ENCODE measurements at regions not wholly inside any gene's neighbourhood (a gene's known extent, or its start where the extent isn't known, plus 50 kb on each side); places are given as distances from the start of the nearest gene placed in this dataset.
"Not testable (repeated sequence)": the region's sequence is repeated elsewhere in the genome, so short reads cannot be mapped to it uniquely, and the experiment has no call there.

DNA sequence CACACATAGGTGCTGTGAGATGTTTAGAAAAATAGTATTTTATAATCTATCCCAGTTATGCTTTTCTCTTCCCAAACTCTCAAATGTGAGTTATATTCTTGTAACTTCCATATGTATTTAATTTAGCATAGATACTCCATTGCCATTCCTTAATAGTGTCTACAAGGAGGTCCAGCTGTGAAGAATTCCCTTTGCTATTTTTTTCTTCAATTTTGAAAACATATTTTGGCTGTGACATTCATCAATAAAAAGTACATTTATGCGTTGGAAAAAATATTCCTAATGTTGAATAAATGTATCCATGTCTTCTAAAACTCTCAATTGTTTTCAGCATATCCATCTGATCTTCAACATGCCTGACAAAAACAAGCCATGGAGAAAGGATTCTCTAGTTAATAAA, 1402.0 kb upstream of the SEL1L start:
- no peak for DNase-seq (ENCODE audit: low read depth)

DNA sequence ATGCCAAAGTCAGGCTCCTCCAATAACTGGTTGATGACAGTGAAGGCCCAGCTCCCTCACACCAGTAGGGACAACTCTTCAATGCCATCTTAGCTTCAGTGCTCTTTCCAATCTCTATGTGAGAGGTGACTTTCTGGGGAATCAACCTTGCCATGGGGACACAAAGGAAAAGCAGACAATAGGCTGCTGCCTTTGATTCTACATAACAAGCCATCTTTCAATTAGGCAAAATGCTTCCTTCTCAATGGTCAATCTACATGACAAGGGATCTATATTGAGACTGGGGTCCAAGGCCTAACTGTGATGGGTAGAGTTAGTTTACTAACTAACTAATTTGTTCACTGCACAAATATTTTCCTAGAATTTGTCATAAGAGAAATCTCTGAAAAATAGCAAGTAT, 1417.5 kb upstream of the SEL1L start:
- no peak for DNase-seq (ENCODE audit: low read depth)

DNA sequence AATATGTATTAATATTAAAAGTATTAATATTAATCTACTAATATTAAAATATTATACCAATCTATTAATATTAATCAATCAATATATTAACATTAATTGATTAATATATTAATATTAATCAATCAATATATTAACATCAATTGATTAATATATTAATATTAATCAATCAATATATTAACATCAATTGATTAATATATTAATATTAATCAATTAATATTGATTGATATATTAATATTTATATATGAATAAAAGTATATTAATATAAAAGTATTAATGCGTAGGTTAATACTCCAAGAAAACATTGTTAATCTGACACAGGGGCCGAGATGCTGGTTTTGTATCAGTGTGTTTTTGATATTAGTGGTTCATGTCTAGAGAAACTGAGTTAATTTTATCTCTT, 1430.1 kb upstream of the SEL1L start:
- no peak for DNase-seq (ENCODE audit: low read depth)

DNA sequence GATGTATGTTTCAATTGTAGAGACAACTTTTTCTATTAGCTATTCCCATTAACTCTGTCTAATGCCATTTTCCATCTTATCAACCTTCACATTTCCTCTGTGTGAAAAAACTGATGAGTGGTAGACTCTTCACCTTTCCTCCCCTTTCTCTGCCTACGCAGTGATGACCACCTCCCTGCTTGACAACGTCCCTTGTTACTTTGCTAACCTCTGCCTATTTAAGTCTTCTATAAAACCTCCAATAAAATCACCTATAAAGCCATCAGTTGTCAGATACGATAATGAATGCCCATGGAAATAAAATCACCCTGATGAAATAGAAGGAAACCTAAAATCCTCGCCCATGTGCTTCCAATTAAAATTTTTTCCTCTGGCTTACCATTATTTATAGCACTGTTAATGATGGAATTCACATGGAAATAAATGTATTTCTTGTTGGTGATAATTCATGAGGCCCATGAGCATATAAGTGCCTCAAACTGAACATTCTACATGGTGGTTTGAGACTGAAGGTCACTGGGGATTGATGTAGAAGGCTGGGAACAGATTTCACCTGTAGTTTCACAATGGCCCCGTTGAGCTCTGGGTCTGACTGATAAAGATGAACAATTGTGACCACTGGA, 1454.0 kb upstream of the SEL1L start:
- no peak for DNase-seq (ENCODE audit: low read depth)

DNA sequence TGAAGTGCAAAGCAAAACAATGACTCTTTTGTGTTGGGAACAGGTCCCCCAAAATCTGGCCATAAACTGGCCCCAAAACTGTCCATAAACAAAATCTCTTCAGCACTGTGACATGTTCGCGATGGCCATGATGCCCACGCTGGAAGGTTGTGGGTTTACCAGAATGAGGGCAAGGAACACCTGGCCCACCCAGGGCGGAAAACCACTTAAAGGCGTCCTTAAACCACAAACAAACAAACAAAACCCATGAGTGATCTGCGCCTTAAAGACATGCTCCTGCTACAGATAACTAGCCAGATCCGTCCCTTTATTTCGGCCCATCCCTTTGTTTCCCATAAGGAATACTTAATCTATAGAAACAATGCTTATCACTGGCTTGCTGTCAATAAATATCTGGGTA, 1460.9 kb upstream of the SEL1L start:
- DNase-seq (ENCODE audit: low read depth): not testable (repeated sequence)

DNA sequence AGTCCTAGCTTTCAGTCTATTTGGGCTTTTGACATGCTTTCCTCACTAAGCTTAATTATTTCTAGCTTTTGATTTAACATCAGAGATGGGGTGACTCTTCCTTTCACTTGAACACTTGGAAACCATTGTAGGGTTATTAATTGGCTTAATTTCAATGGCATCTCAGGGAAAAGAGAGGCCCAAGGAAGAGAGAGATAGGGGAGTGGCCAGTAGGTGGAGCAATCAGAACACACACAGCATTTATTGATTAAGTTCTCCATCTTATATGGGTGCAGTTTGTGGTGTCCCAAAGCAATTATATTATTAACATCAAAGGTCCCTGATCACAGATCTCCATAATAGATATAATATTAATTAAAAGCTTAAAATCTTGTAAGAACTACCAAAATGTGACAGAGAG, 1466.1 kb upstream of the SEL1L start:
- no peak for DNase-seq (ENCODE audit: low read depth)

DNA sequence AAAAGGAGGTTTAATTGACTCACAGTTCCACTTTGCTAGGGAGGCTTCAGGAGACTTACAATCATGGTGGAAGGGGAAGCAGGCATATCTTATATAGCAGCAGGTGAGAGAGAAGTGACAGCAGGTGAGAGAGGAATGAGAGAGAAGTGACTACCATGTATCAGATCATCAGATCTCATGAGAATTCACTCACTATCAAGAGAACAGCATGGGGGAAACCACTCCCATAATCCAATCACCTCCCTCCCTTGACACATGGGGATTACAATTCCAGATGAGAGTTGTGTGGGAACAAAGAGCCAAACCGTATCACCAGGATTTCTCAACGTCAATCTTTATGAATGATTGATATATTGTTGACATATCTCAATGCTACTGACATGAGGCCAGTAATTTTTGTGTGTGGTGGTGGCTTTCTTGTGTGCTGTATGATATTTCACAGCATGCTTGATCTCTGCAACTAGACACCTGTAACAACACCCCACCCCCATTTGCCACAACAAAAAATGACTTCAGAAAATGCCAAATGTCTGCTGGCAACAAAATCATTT, 1470.9 kb upstream of the SEL1L start:
- DNase-seq (ENCODE audit: low read depth): no peak

DNA sequence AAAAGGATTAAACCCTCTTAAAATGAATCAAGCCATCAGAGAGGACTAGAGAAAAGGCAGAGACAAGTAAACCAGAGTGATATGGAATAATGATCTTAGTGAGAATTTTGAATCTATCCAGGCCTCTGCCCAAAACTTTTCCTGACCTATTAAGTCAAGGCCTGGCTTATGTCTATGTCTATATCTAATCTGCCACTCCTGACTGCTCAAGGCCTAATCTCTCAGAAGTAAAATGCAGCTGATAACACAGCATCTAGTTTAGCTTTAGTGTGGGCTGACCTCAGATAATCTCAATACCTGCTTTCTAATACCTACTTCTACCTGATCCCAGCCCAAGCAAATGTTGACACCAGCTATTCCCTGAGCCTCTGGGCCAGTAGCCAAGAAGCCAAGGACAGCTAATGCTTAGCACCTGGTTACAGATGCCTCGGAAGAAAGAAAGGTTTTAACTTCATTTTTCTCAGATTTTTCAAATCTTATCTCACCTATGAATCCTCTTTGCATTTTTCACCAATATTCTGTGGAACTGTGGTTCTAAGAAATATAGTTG, 1472.5 kb upstream of the SEL1L start:
- no peak for DNase-seq (ENCODE audit: low read depth)

DNA sequence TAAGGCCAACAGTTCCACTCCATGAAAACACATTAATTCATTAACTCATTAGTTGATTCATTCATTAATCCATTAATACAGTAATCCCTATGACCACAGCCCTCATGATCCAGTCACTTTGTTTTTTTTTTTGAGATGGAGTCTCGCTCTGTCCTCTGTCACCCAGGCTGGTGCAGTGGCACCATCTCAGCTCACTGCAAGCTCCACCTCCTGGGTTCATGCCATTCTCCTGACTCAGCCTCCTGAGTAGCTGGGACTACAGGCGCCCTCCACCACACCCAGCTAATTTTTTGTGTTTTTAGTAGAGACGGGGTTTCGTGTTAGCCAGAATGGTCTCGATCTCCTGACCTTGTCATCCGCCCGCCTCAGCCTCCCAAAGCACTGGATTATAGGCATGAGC, 1473.4 kb upstream of the SEL1L start:
- not testable (repeated sequence) for DNase-seq (ENCODE audit: low read depth)

DNA sequence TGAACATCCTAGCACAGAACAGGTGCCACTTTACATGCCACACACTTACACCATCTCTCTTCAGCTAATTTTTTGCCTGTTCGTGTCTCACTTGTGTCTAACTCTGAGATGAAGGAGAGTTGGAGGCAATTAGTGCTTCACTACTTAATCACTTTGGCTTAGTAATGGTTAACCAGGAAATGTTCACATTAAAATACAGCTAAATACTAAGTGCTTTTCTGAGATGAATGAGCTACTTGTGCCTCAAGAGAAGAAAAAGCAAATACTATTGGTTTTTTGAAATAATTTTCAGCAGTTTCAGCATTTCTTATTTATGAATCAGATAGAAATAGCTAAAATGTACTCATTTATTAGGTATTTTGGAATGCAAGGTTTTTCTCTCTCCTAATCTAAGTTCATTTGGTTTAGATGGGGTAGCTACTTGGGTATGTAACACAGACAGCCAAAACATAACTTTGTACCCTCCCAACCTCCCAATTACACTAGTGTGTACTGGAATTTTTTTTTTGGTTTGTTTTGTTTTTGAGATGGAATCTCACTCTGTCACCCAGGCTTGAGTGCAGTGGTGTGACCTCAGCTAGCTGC, 1474.1 kb upstream of the SEL1L start:
- no peak for DNase-seq (ENCODE audit: low read depth)

DNA sequence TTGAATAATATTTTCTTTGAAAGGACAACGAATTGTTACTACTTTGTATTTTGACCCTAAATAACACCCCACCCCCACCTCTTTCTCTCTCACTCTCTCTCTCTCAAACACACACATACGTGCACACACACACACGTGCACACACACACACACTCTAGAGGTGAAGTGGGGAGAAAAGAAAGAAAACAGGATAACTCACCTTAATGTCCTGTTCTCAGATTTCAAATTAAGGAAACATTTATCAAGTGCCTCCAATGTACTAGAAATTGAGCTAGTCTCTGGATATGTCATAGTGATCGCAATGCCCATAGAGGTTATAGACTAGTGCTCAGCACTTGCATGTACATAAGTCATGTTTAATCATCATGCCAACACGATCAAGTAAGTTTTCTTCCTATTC, 1483.6 kb upstream of the SEL1L start:
- no peak for DNase-seq (ENCODE audit: low read depth)

DNA sequence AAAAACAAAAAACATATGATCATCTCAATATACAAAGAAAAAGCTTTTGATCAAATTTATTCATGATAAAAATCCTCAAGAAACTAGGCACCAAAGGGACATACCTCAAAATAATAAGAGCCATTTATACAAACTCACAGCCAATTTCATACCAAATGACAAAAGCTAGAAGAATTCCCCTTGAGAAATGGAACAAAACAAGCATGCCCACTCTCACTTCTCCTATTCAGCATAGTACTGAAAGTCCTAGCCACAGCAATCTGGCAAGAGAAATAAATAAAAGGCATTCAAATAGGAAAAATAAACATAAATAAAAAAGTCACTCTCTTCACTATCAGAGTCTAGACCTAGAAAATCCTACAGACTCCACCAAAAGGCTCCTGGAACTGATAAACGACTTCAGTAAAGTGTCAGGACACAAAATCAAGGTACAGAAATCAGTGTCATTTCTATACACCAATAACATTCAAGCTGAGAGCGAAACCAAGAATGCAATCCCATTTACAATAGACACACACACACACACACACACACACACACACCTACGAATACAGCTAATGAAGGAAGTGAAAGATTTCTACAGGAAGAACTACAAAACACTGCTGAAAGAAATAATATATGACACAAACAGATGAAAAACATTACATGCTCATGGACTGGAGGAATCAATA, 1486.2 kb upstream of the SEL1L start:
- DNase-seq (ENCODE audit: low read depth): no peak

DNA sequence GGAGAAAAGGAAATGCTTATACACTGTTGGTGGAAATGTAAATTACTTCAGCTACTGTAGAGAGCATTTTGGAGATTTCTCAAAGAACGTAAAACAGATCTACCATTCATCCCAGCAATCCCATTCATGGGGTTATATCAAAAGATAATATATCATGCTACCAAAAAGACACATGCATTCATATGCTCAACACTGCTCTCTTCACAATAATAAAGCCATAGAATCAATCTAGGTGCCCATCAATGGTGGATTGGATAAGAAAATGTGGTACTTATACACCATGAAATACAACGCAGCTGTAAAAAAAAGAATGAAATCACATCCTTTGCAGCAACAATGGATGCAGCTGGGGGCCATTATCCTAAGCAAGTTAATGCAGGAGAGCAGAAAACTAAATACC, 1487.7 kb upstream of the SEL1L start:
- DNase-seq (ENCODE audit: low read depth): no peak

DNA sequence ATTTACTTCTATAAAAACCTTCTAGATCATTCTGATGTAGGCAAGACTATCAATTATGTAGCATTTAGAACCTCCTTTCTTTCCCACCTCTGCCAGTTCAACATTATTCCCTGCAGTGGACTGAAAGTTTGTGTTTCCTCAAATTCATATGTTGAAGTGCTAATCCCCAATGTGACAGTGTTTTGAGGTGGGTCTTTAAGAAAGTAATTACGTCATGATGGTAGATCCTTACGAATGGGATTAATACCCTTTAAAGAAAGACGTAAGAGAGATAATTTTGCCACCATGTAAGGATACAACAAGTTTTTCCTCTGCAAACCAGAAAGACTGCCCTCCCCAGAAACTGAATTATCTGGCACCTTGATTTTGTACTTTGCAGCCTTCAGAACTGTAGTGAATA, 1489.7 kb upstream of the SEL1L start:
- no peak for DNase-seq (ENCODE audit: low read depth)

DNA sequence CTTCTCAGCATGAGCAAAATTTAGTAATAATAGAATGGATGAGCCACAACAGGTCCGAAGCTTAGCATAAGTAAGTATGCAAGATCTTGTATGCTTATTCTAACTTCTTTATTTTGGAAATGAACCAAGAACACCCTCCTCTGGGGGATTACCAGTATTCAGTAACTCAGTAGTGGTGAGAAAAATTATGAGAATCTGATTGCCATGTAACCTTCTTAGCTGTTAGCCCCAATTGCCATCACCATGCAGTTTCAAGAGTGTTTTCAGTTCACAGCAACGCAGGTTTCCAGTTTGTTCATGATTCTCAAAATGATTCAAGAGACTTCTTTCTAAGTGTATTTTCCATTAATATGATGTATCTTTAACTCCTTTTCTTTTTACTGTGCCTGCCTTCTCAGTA, 1507.6 kb upstream of the SEL1L start:
- no peak for DNase-seq (ENCODE audit: low read depth)

DNA sequence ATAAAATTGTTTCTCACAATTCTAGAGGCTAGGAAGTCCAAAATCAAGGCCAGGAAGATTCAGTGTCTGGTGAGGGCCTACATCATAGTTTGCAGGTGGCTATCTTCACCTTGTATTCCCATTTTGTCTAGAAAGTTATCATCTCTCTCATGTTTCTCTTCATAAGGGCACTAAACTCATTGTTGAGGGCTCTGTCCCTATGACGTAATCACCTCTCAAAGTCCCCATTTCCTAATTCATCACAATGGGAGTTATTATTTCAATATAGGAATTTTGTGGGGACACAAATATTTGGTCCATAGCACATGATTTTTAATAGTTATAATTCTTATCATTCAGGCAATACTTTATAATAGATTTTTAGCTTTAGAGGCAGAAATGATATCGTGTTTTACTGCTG, 1509.2 kb upstream of the SEL1L start:
- DNase-seq (ENCODE audit: low read depth): no peak

DNA sequence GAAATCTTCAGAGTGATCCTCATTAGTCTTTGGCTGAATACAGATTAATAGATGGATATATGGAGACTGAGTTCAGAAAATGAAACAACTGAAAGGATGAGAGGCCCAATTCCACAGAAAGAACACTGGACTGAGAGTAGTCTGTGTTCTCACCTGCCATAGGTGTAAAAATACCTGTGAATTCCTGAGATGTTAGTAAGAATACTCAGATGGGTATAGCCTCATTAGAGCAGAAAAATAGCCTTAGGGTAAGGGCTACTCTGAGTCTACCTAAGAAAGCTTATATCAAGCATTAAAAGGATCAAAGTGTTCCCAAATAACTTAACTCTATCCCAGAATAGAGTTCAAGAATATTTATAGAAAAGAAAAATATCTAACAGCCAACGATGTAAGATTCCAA, 1510.3 kb upstream of the SEL1L start:
- DNase-seq (ENCODE audit: low read depth): no peak

DNA sequence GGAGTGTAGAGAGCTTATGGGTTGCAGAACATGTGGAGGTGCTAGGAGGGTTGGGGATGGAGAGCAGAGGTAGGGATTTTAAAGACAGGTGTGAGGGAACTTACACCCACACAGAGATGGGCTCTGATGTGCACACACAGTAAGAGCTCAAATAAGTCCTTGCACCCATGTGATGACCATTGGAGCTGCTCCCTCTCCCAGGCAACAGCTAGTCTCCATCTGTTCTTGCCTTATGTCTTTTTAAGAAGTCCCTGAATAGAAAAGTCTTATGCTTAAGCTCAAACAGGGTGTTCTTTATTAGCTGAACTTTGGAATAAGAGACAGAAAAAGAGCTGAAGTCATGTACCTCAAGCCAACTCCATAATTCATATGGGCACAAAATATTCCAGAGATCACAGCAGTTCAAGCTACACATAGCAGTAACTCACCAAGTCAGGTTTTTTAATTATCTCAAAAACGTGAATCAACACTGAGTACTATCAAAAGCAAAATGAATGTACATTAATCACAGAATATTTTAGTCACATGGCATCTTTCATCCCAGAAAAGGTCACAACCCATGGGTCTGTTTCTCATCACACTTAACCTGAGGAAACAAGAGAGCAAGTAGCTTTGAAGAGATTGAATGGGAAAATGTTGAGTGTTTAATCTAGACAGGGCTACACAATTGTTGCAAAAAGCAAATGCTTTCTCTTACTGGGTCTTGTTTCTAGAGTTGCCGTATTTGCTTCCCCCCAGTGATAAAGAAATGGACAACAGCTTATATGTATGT, 1513.6 kb upstream of the SEL1L start:
- no peak for DNase-seq (ENCODE audit: low read depth)

DNA sequence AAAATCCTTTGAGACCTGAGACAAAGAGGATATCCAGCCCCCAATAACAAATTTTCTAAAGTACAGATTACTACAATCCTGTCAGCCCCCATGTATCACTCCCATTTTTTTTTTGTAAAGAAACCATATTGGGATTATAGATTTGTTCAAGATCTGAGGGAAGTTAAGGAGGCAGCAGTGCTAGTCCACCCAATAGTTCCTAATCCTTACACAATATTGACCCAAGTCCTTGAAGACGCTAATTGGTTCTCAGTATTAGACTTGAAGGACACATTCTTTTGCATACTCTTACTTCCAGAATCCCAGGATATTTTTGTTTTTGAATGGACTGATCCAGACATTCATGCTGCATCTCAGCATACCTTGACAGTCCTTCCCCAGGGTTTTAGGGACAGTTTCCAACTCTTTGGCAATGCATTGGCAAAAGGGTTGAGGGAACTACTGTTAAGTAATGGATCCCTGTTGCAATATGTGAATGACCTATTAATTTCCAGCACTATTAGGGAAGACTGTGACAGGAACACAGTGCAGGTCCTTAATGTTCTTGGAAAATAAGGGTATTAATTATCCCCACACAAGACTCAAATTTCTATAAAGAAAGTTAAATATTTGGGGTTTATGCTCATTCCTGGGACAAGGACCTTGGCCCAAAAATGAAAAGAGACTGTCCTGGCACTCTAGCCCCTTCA, 1519.5 kb upstream of the SEL1L start:
- no peak for DNase-seq (ENCODE audit: low read depth)

DNA sequence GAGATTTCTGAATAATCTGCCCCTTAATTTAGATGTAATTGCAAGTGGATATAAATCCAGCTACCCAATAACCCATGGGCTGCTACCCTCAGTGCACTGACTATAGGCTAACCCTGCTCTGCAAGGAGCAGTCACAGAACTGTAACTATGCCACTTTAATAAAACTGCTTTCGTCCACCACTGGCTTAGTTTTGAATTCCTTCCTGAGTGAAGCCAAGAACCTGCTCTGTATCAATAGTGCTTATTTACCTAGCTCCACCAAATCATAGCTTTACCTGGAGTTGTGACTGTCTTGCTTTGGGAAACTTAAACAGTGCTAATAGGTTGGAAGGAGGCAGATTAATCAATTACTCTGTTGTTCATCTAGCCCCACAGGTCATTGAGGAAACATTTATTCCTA, 1524.4 kb upstream of the SEL1L start:
- DNase-seq (ENCODE audit: low read depth): no peak

DNA sequence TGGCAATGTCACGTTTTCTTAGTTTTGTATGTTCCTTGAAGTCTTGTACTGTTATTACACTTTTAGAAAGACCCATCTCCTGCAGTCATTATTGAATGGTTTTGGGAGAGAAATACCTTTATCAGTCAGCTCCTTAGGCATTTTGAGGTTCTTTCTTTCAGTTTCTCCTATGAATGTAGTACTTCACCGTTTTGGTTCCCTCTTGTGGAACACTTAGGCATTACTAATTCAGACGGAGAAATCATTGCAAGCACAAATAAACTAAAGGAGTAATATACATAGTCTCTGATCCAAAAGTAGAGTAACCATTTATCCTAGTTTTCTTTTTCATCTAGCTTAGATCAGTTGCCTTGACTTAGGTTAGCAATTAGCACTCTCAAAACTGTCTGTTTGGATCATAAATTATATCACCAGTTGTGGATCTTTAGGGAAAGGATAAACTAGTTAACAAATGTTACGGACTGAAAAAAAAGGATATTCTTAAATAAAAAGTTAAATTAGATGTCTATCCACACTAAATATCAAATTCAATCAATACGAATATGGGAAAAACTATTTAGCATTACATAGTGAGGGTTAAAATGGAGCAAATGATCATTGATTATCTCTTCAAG, 1538.3 kb upstream of the SEL1L start:
- DNase-seq (ENCODE audit: low read depth): no peak

DNA sequence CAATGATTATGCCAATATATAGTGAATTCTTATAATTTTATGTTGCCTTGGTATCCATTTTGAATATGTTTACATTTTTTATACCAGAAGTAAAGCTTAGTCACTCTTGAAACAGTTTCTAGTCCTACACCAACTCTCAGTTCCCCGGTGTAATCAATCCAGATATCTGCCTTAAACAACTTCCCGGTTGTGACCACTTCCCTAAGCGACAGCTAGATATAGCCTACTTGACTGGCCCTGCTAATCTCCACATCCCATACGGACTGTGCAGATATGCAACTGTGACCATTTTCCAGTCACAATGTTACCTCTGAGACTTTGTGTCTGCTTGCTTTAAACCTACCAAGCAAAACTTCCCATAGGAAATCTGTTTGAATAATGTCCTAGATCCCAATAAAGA, 1551.5 kb upstream of the SEL1L start:
- DNase-seq (ENCODE audit: low read depth): no peak
